ENCODE measurements at regions not wholly inside any gene's neighbourhood (a gene's known extent, or its start where the extent isn't known, plus 50 kb on each side); places are given as distances from the start of the nearest gene placed in this dataset.

DNA sequence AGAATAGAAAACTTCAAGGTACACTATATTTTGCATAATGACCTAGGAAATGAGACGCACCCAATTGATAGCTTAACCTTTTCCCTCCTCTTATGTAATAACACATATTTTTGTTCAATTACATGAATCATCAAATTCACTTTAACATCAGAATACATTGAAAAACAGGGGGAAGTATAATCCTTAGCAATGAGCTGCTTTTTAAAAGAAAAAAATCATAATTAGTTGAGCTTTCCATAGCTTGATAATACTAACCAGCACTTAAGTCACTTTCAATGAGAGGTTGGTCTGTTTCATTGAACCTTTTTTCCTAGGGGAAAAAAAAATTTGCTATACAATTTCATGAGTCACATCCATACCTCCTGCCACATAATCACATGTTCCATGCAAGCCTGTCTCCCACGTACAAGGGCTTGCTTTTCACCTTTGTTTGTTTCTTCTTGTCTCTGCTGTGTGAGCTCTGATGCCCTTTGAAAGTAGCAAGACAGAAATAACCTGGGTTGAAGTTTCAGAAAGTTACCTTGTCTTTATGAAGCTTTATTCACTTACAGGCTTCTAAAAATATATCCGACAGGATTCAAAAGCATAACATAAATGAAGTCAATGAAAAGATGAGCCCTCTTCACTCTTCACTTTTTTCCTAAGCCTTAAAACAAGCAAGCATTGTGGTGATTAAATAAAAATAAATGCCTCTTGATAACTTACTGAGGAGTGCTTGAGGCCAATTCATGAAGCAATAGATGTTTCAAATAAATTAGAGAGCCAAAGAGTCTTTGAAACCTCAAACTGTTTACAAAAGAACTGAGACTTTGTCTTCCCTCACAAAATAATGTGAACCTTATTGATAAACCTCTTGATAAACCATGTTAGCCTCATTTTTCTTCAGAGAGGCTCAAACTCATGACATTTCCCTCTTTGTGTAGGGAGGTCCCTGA, 108.5 kb downstream of the FEM1C start:
- TF ChIP-seq, protein P1, sequence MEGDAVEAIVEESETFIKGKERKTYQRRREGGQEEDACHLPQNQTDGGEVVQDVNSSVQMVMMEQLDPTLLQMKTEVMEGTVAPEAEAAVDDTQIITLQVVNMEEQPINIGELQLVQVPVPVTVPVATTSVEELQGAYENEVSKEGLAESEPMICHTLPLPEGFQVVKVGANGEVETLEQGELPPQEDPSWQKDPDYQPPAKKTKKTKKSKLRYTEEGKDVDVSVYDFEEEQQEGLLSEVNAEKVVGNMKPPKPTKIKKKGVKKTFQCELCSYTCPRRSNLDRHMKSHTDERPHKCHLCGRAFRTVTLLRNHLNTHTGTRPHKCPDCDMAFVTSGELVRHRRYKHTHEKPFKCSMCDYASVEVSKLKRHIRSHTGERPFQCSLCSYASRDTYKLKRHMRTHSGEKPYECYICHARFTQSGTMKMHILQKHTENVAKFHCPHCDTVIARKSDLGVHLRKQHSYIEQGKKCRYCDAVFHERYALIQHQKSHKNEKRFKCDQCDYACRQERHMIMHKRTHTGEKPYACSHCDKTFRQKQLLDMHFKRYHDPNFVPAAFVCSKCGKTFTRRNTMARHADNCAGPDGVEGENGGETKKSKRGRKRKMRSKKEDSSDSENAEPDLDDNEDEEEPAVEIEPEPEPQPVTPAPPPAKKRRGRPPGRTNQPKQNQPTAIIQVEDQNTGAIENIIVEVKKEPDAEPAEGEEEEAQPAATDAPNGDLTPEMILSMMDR (IDR thresholded peaks at IDR 0.05), result no peak
- TF ChIP-seq POLR2A (IDR thresholded peaks at IDR 0.05) (no peak), EP300 (IDR thresholded peaks at IDR 0.05) (no peak)

Data from ovary (tissue), 3 donors.